Uterus (tissue), 2 donors: ENCODE measurements at regions not wholly inside any gene's neighbourhood (a gene's known extent, or its start where the extent isn't known, plus 50 kb on each side); places are given as distances from the start of the nearest gene placed in this dataset.

Experiments
- POLR2A ChIP-seq, 2 donors: fragments of 450-650 bp; IDR thresholded peaks; one replicate each; pipeline ENCODE4 v1.6.1; 2016; ENCODE audit warnings: antibody characterized with exemption in 2 of 2, mild to moderate bottlenecking in 1 of 2, moderate library complexity in 1 of 2
- TF ChIP-seq, protein P1 (sequence below), 4 experiments: fragments of 200-600 bp in 2 of 4; fragments of 450-650 bp in 2 of 4; sonication (generic) in 2 of 4; IDR thresholded peaks; one replicate each; pipeline ENCODE4 v1.5.1; 2016 to 2019; ENCODE audit warnings: antibody characterized with exemption in 4 of 4, mild to moderate bottlenecking in 2 of 4, moderate library complexity in 1 of 4

DNA sequence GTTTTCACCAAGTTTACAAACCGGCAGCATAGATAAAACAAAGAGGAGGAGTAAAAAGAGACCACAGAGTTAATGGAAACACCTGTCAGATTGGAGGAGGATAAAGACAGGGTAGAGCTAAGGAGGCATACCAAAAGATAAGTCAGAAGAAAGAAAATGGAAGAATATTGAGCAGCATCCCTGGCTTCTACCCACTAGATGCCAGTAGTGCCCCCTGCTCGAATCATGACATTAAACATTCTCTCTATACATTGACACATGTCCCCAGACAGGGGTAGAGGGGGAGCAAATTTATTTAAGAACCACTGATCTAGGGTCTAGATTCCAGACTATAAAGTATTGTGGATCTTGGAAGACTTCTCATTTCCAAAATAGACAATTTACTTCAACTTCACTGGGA is 159.8 kb upstream of the ETAA1 start:
- TF ChIP-seq POLR2A (IDR thresholded peaks at IDR 0.05): no peak
- TF ChIP-seq, protein P1, sequence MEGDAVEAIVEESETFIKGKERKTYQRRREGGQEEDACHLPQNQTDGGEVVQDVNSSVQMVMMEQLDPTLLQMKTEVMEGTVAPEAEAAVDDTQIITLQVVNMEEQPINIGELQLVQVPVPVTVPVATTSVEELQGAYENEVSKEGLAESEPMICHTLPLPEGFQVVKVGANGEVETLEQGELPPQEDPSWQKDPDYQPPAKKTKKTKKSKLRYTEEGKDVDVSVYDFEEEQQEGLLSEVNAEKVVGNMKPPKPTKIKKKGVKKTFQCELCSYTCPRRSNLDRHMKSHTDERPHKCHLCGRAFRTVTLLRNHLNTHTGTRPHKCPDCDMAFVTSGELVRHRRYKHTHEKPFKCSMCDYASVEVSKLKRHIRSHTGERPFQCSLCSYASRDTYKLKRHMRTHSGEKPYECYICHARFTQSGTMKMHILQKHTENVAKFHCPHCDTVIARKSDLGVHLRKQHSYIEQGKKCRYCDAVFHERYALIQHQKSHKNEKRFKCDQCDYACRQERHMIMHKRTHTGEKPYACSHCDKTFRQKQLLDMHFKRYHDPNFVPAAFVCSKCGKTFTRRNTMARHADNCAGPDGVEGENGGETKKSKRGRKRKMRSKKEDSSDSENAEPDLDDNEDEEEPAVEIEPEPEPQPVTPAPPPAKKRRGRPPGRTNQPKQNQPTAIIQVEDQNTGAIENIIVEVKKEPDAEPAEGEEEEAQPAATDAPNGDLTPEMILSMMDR (IDR thresholded peaks at IDR 0.05): no peak
